Omental fat pad (tissue), 3 donors: ENCODE measurements at regions not wholly inside any gene's neighbourhood (a gene's known extent, or its start where the extent isn't known, plus 50 kb on each side); places are given as distances from the start of the nearest gene placed in this dataset.
"Not testable (repeated sequence)": the region's sequence is repeated elsewhere in the genome, so short reads cannot be mapped to it uniquely, and the experiment has no call there.

Source experiments
- ATAC-seq: fragments of 150-250 bp; one replicate; pipeline ENCODE4 v1.9.1; 2016; ENCODE audit warnings: mild to moderate bottlenecking, moderate library complexity; ENCODE audit not compliant: low FRiP score
- DNase-seq: peaks from one replicate; pipeline ENCODE4 v3.0.0-alpha.2; 2019; ENCODE audit warnings: low spot score
- TF ChIP-seq, protein P1 (sequence below), 3 donors: fragments of 450-650 bp; IDR thresholded peaks; one replicate each; pipeline ENCODE4 v1.5.1; 2016 to 2017; ENCODE audit warnings: antibody characterized with exemption in 3 of 3, mild to moderate bottlenecking in 3 of 3, moderate library complexity in 2 of 3

DNA sequence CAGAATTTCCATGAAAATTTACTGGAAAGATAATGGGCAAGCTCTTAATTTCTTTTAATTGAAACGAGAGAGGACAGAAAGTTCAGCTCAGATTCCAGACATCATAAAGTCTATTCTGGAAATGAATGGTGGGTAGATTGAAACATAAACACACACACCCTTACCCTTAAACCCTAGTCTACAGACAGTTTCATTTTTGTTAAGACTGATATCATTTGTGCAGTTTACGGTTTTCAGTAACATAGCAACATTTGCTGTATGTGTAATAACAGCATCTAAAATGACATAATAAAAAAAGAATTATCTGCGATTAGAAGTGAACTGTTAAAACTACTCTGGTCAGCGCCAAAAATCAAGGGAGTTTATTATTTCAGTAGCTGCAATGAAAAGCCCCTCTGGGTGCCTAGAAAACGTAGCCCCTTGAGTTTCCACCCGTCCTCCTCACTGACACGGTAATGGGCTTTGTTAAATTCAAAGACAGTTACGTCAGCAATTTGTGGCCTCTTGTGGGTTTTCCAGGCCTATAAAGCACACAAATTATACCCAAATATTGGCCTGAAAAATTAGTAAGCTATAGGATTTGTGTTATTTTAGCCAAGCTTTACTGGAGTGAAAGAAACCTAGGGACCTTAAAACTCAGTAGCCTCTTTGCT lies 520.6 kb upstream of the SOX9 start:
- TF ChIP-seq, protein P1, sequence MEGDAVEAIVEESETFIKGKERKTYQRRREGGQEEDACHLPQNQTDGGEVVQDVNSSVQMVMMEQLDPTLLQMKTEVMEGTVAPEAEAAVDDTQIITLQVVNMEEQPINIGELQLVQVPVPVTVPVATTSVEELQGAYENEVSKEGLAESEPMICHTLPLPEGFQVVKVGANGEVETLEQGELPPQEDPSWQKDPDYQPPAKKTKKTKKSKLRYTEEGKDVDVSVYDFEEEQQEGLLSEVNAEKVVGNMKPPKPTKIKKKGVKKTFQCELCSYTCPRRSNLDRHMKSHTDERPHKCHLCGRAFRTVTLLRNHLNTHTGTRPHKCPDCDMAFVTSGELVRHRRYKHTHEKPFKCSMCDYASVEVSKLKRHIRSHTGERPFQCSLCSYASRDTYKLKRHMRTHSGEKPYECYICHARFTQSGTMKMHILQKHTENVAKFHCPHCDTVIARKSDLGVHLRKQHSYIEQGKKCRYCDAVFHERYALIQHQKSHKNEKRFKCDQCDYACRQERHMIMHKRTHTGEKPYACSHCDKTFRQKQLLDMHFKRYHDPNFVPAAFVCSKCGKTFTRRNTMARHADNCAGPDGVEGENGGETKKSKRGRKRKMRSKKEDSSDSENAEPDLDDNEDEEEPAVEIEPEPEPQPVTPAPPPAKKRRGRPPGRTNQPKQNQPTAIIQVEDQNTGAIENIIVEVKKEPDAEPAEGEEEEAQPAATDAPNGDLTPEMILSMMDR (IDR thresholded peaks at IDR 0.05): no peak
- ATAC-seq (no peak), DNase-seq (no peak)

DNA sequence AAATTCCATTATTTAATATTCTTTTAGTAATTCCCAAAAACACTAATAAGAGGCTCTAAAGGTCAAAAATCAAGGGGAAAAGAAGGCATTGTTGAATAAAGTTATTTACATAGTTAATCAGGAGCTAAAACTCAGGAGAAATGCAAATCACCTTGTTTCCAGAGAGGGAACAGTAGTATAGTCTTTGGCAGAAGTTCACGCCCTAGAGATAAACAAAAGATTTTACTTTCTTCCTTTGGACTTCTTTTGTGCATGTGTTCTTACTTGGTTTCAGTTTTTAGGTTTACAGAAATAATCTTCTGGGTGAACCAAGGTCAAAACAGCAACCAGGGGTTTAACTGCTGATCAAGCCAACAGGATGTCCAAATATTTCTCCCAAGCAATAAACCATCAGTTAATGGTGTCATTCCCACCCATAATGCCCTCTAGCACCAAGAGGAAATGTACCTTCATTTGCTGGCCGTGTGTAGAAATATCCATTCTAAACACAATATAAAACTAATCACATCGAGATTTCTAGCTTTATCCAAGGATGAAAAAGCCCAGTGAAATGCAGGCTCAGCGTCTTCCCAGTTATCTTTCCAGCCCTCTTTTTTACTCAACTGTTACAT lies 518.8 kb upstream of the SOX9 start:
- no peak for ATAC-seq
- TF ChIP-seq, protein P1 (IDR thresholded peaks at IDR 0.05): no peak

DNA sequence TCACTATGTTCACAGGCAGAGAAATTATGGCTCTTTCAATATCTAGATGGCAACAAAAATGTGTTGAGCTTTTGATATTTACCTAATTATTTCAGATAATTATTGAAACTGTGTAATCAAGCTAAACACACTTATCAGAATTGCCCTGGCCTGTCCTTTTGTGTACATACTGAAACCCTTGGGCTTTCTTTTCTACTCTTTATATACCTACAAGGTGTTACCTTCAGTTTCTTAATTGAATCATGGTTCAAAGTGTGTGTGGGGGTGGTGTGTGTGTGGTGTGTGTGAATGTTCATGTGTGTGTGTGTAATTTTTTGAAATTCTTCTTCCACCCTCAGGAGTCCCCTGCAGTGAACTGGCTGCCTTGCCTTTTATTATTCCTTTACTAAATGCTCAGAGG lies 506.8 kb upstream of the SOX9 start:
- DNase-seq: no peak
- TF ChIP-seq, protein P1 (IDR thresholded peaks at IDR 0.05): no peak
- ATAC-seq: no peak

More for the DNA sequence above, 518.8 kb upstream of the SOX9 start:
- no peak for DNase-seq

DNA sequence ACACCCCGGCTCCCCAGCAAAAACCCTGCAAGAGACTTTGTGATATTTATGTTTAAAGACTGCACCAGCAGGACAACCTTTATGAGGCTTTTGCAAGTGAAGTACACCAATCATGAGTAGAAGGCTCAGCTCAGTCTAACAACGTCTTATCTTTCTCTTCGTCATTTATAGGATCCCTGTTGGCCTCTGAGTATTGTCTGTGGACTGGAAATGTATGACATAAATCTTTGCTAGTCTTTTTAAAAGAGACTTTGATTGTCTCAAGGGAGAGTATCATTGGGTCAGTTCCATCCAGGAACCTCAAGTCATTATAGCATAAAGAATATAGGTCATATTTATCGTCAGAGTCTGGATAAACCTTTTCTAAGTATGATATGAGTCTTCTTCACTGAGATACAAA lies 505.0 kb upstream of the SOX9 start:
- TF ChIP-seq, protein P1 (IDR thresholded peaks at IDR 0.05): no peak
- ATAC-seq (no peak), DNase-seq (no peak)

DNA sequence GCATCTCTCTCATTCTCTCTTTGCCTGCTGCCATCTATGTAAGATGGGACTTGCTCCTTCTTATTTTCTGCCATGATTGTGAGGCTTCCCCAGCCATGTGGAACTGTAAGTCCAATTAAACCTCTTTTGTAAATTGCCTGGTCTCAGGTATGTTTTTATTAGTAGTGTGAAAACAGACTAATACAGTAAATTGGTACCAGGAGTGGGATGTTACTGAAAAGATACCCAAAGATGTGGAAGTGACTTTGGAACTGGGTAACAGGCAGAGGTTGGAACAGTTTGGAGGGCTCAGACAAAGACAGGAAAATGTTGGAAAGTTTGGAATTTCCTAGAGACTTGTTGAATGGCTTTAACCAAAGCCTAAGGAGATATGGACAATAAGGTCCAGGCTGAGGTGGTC lies 503.1 kb upstream of the SOX9 start:
- not testable (repeated sequence) for ATAC-seq, DNase-seq

DNA sequence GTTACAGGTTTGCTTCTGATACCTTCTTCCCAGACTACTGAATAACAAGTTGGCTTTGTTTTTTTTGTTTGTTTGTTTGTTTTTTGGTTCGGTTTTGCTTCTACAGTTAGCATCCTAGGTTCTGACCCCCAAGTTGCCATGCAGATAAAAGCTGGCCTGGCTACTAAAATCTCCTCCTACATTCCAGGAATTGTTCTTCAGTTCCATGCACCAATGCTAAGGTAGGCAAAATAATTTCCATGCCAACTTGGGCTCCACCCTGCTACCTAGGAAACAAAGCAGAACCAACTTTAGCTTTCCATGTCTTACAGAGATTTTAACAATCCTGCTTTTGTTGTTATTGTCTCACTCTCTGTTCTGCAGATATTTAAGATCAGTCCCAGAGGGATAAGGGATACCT lies 495.5 kb upstream of the SOX9 start:
- TF ChIP-seq, protein P1 (IDR thresholded peaks at IDR 0.05): no peak
- DNase-seq (no peak), ATAC-seq (no peak)

DNA sequence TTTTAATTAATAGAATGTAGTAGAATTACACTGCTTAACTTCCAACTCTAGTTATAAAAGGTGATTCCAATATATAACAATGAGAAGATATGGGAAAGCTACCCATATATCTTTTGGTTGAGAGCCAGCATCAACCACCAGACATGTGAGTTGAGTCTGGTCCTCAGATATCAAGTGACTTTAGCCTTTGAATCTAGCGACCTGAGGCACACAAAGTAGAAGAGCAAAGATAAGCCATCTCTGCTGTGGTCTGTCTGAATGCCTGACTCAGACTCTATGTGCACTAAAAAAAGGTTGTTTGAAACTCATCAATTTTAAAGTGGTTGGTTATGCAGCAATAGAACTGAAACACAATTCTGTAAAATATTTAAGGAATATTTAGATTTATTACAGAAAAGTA lies 492.5 kb upstream of the SOX9 start:
- ATAC-seq (no peak), DNase-seq (no peak)
- TF ChIP-seq, protein P1 (IDR thresholded peaks at IDR 0.05): no peak
